Activated T-cell treated with anti-CD3 and anti-CD28 coated beads, Interleukin-2, amount 50 U/mL, for 72 hours (primary cell): ENCODE measurements at regions not wholly inside any gene's neighbourhood (a gene's known extent, or its start where the extent isn't known, plus 50 kb on each side); places are given as distances from the start of the nearest gene placed in this dataset.
"Not testable (repeated sequence)": the region's sequence is repeated elsewhere in the genome, so short reads cannot be mapped to it uniquely, and the experiment has no call there.

Source experiments
- ATAC-seq, 2 donors: fragments of 150-1000 bp; cut with Tn5 transposase; replicated peaks in 1 of 2; 2 replicates each; pipeline ENCODE4 v1.10.0; 2021; ENCODE audit warnings: moderate library complexity in 2 of 2, mild to moderate bottlenecking in 1 of 2
- DNase-seq, 2 donors: peaks; one replicate each; pipeline ENCODE4 v3.0.0; 2021 to 2022; ENCODE audit warnings: mixed read lengths in 1 of 2
- H3K27ac Mint-ChIP-seq: one replicate; pipeline ENCODE4 v1.8.0; 2022; ENCODE audit warnings: mild to moderate bottlenecking, moderate library complexity, mixed read lengths
- H3K27me3 Mint-ChIP-seq: one replicate; pipeline ENCODE4 v1.8.0; 2022; ENCODE audit warnings: low read depth, mixed read lengths
- H3K36me3 Mint-ChIP-seq, 2 donors: one replicate each; pipeline ENCODE4 v1.8.0; 2022; ENCODE audit warnings: mixed read lengths in 2 of 2, mild to moderate bottlenecking in 1 of 2; ENCODE audit not compliant: insufficient read depth in 2 of 2
- H3K4me1 Mint-ChIP-seq: one replicate; pipeline ENCODE4 v1.8.0; 2022; ENCODE audit warnings: low read depth, mixed read lengths
- H3K4me3 Mint-ChIP-seq, 2 donors: one replicate each; pipeline ENCODE4 v1.8.0; 2022; ENCODE audit warnings: mild to moderate bottlenecking in 2 of 2, mixed read lengths in 2 of 2, moderate library complexity in 2 of 2
- H3K9me3 Mint-ChIP-seq, 2 donors: one replicate each; pipeline ENCODE4 v1.8.0; 2022; ENCODE audit warnings: mixed read lengths in 2 of 2

GRCh38 chr15:32536507-32537172, 56.6 kb upstream of the GOLGA8N start:
- H3K36me3 Mint-ChIP-seq, H3K27ac Mint-ChIP-seq, H3K27me3 Mint-ChIP-seq, H3K4me1 Mint-ChIP-seq, H3K9me3 Mint-ChIP-seq: not testable (repeated sequence)
- peak; percentile 74 to 81 for DNase-seq
- H3K4me3 Mint-ChIP-seq = peak overlapping the region; percentile 66 to 68
- peak; percentile 92 to 93 for ATAC-seq

- not testable (repeated sequence) for DNase-seq, H3K9me3 Mint-ChIP-seq, H3K4me3 Mint-ChIP-seq, H3K36me3 Mint-ChIP-seq, H3K27me3 Mint-ChIP-seq, H3K27ac Mint-ChIP-seq, H3K4me1 Mint-ChIP-seq
- ATAC-seq = peak; percentile 7 to 26
Measured at GRCh38 chr15:32536057-32536493, 57.2 kb upstream of the GOLGA8N start.

- H3K4me1 Mint-ChIP-seq, H3K4me3 Mint-ChIP-seq, H3K36me3 Mint-ChIP-seq, H3K27ac Mint-ChIP-seq, DNase-seq, H3K27me3 Mint-ChIP-seq, H3K9me3 Mint-ChIP-seq: not testable (repeated sequence)
- peak; percentile 57 to 58 for ATAC-seq
Measured at GRCh38 chr15:32535150-32535898, 57.9 kb upstream of the GOLGA8N start.

- H3K27ac Mint-ChIP-seq, H3K27me3 Mint-ChIP-seq, H3K9me3 Mint-ChIP-seq, ATAC-seq, H3K4me1 Mint-ChIP-seq, DNase-seq, H3K4me3 Mint-ChIP-seq: not testable (repeated sequence)
- peaks cover 3 to 11% of the 10 kb centered on the region in 2 donors for H3K36me3 Mint-ChIP-seq
Measured at GRCh38 chr15:32522900-32523299, 67.5 kb upstream of the GOLGA8O start.

DNA sequence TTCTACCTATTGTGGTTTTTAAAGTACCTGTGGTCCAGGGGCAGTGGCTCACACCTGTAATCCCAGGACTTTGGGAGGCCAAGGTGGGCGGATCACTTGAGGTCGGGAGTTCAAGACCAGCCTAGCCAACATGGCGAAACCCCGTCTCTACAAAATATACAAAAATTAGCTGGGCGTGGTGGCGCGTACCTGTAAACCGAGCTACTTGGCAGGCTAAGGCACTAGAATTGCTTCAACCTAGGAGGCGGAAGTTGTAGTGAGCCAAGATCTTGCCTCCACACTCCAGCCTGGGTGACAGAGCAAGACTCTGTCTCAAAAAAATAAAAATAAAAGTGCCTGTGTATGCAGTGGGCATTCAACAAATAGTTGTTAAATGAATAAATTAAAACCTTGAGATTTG, 67.0 kb upstream of the GOLGA8O start:
- ATAC-seq = not testable (repeated sequence)

DNA sequence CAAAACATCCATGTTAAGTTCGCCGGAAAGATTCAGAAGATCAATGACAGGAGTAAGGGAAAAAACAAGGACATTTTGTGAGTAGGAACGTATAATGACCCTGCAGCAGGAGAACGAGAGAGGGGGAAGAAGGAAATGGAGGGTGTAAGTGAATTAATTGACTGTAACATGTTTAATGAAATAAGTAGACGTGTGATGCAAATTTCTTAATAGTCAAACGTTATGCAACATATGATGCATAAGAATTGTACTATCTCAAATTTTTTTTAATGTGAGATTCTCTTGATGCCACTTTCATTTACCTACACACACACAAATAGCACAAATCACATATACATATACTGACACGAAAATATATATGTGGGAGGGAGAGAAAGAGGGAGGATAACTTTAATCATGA, 63.5 kb upstream of the GOLGA8O start:
- H3K36me3 Mint-ChIP-seq = peaks cover 3 to 11% of the 10 kb centered on the region in 2 donors
- DNase-seq, H3K4me3 Mint-ChIP-seq, H3K4me1 Mint-ChIP-seq, H3K9me3 Mint-ChIP-seq, H3K27me3 Mint-ChIP-seq, H3K27ac Mint-ChIP-seq, ATAC-seq: not testable (repeated sequence)

More for the DNA sequence above, 67.0 kb upstream of the GOLGA8O start:
- not testable (repeated sequence) for H3K9me3 Mint-ChIP-seq, H3K27ac Mint-ChIP-seq, DNase-seq, H3K4me3 Mint-ChIP-seq, H3K4me1 Mint-ChIP-seq, H3K27me3 Mint-ChIP-seq
- peaks cover 3 to 11% of the 10 kb centered on the region in 2 donors for H3K36me3 Mint-ChIP-seq

GRCh38 chr15:32518013-32518412, 62.6 kb upstream of the GOLGA8O start:
- not testable (repeated sequence) for ATAC-seq, H3K9me3 Mint-ChIP-seq, H3K4me1 Mint-ChIP-seq, H3K4me3 Mint-ChIP-seq, H3K27me3 Mint-ChIP-seq, H3K27ac Mint-ChIP-seq, DNase-seq
- peaks cover 3 to 11% of the 10 kb centered on the region in 2 donors for H3K36me3 Mint-ChIP-seq

DNA sequence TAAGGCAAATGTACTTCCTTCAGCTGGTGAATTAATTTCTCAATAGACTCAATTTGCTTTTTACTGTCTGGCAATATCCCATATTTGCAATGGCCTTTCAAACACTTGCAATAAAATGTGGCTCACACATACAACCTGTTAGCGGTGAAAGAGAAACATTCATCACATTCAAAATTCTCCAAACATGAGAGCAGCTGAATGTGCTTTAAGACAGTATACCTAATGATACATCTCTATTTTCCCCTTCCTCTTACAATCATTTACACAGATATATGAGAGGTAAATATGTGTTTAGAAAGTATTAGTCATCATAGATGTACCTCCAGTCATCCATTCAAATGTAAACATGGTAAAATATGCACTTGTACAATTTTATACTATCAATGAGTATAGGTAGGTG, 61.5 kb upstream of the GOLGA8O start:
- H3K4me3 Mint-ChIP-seq, H3K36me3 Mint-ChIP-seq, H3K9me3 Mint-ChIP-seq, DNase-seq, ATAC-seq, H3K27me3 Mint-ChIP-seq, H3K4me1 Mint-ChIP-seq, H3K27ac Mint-ChIP-seq: not testable (repeated sequence)

DNA sequence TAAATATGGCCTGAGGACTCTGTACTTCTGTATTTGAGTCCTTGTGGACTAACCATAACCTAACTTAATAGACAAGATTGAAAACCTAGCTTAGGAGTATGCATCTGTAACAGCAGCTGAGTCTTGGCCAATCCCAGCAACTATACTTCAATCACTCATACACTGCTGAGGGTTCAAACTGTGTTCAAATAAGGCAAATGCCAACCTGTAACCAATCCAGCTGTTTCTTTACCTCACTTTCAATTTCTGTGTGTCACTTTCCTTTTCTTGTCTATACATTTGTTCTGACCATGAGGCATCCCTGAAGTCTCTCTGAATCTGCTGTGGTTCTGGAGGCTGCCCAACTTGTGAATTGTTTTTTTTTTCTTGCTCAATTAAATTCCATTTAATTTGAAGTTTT, 57.9 kb upstream of the GOLGA8O start:
- H3K9me3 Mint-ChIP-seq, H3K36me3 Mint-ChIP-seq, H3K27me3 Mint-ChIP-seq, H3K27ac Mint-ChIP-seq, H3K4me1 Mint-ChIP-seq, DNase-seq, H3K4me3 Mint-ChIP-seq: not testable (repeated sequence)
- ATAC-seq = peak; percentile 49 to 74

DNA sequence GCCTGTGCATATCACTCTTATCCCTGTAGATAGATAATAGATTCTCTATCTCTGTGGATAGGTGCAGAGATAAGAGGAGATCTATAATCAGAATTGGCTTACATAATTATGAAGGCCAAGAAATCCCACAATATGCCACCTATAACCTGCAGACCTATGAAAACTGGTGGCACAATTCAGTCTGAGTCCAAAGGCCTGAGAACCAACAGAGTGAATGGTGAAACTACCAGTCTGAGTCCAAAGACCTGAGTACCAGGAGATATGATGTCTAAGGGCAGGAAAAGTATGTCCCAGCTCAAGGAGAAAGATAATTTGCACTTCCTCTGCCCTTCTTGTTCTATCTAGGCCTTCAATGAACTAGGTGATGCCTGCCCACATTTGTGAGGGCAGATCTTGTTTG, 54.6 kb upstream of the GOLGA8O start:
- H3K4me1 Mint-ChIP-seq, H3K9me3 Mint-ChIP-seq, ATAC-seq, H3K27ac Mint-ChIP-seq, H3K4me3 Mint-ChIP-seq, H3K36me3 Mint-ChIP-seq, DNase-seq, H3K27me3 Mint-ChIP-seq: not testable (repeated sequence)

GRCh38 chr15:32508081-32508480, 52.6 kb upstream of the GOLGA8O start:
- not testable (repeated sequence) for H3K4me3 Mint-ChIP-seq, H3K27ac Mint-ChIP-seq, H3K36me3 Mint-ChIP-seq, H3K9me3 Mint-ChIP-seq, H3K27me3 Mint-ChIP-seq, ATAC-seq, H3K4me1 Mint-ChIP-seq, DNase-seq

GRCh38 chr15:32506787-32507186, 51.4 kb upstream of the GOLGA8O start:
- H3K27ac Mint-ChIP-seq, H3K27me3 Mint-ChIP-seq, H3K4me3 Mint-ChIP-seq, H3K9me3 Mint-ChIP-seq, H3K36me3 Mint-ChIP-seq, H3K4me1 Mint-ChIP-seq, DNase-seq, ATAC-seq: not testable (repeated sequence)

DNA sequence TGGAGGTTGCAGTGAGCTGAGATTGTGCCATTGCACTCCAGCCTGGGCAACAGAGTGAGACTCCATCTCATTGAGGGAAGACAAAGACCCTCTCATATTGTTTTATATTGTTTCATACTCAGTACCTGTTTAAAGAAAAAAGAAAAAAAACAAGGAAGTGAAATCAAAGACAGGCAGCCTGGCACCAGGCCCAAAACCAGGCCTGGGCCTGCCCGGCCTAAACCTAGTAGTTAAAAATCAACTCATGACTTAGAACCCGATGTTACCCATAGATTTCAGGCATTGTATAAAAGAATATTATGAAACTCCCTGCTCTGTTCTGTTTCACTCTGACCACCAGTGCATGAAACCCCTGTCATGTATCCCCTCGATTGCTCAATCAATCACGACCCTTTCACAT, 50.2 kb upstream of the GOLGA8O start:
- H3K4me3 Mint-ChIP-seq, ATAC-seq, H3K9me3 Mint-ChIP-seq, DNase-seq, H3K27ac Mint-ChIP-seq, H3K36me3 Mint-ChIP-seq, H3K27me3 Mint-ChIP-seq, H3K4me1 Mint-ChIP-seq: not testable (repeated sequence)
